PC-3 (cell line): ENCODE measurements at regions not wholly inside any gene's neighbourhood (a gene's known extent, or its start where the extent isn't known, plus 50 kb on each side); places are given as distances from the start of the nearest gene placed in this dataset.
A peak's percentile ranks its signal among the peaks of the same experiment; 100 is the strongest.

Experiments used
- ATAC-seq: fragments of 200-7000 bp; cut with Tn5 transposase; 2 replicates; pipeline ENCODE4 v1.9.1; 2020; ENCODE audit warnings: mild to moderate bottlenecking, moderate library complexity
- BruUV-seq: library from RNA; stranded (reverse); fragments of 400-500 nt; replicated peaks from 2 replicates; lab custom pipeline; 2021; lab: Mats Ljungman, UMichigan
- CTCF ChIA-PET: fragments of 300-600 bp; sonication (Branson Sonifier 250); formaldehyde crosslinking; loops from one replicate; lab custom pipeline; 2022; ENCODE audit warnings: antibody characterized with exemption; lab: Charles Lee
- POLR2A ChIA-PET: fragments of 300-600 bp; sonication (Branson Sonifier 250); formaldehyde crosslinking; loops from one replicate; lab custom pipeline; 2022; ENCODE audit warnings: antibody characterized with exemption; ENCODE audit not compliant: unreplicated experiment; lab: Charles Lee
- DNase-seq: peaks from one replicate; pipeline ENCODE4 v3.0.0-alpha.2; 2015
- H2AFZ ChIP-seq: fragments of 300-600 bp; sonication (generic); 2 replicates; pipeline ENCODE4 v1.6.0; 2016; ENCODE audit warnings: antibody characterized with exemption, low read length
- H3F3A ChIP-seq: fragments of 300-600 bp; sonication (generic); one replicate; pipeline ENCODE4 v1.6.0; 2017; ENCODE audit warnings: antibody characterized with exemption, low read length, control low read depth, mild to moderate bottlenecking; ENCODE audit not compliant: unreplicated experiment
- H3K27ac ChIP-seq: fragments of 300-600 bp; sonication (generic); 2 replicates; pipeline ENCODE4 v1.5.1; 2016; ENCODE audit warnings: mild to moderate bottlenecking, low read length
- H3K27me3 ChIP-seq: fragments of 300-600 bp; sonication (generic); 2 replicates; pipeline ENCODE4 v1.6.1; 2016; ENCODE audit warnings: low read length, mixed read lengths
- H3K36me3 ChIP-seq: fragments of 300-600 bp; sonication (generic); 2 replicates; pipeline ENCODE4 v1.6.1; 2016; ENCODE audit warnings: low read depth, mixed run types, low read length, mixed read lengths
- H3K4me1 ChIP-seq: fragments of 300-600 bp; sonication (generic); 2 replicates; pipeline ENCODE4 v1.5.1; 2016; ENCODE audit warnings: low read length; ENCODE audit not compliant: insufficient read depth
- H3K4me2 ChIP-seq: fragments of 300-600 bp; sonication (generic); 2 replicates; pipeline ENCODE4 v1.6.0; 2016; ENCODE audit warnings: low read length
- H3K4me3 ChIP-seq: fragments of 300-600 bp; sonication (generic); 2 replicates; pipeline ENCODE4 v1.5.1; 2016; ENCODE audit warnings: mild to moderate bottlenecking, low read length, mixed read lengths
- H3K79me2 ChIP-seq: fragments of 300-600 bp; sonication (generic); 2 replicates; pipeline ENCODE4 v1.6.1; 2017; ENCODE audit warnings: low read length, mixed read lengths
- H3K9ac ChIP-seq: fragments of 300-600 bp; sonication (generic); 2 replicates; pipeline ENCODE4 v1.6.0; 2016; ENCODE audit warnings: mild to moderate bottlenecking, low read length
- H3K9me2 ChIP-seq: fragments of 300-600 bp; sonication (generic); replicated peaks from 2 replicates; pipeline ENCODE4 v1.6.1; 2016; ENCODE audit warnings: mixed run types, low read length, mixed read lengths
- H3K9me3 ChIP-seq: fragments of 300-600 bp; sonication (generic); 2 replicates; pipeline ENCODE4 v1.6.1; 2016; ENCODE audit warnings: low read length, mixed read lengths
- H4K20me1 ChIP-seq: fragments of 300-600 bp; sonication (generic); 2 replicates; pipeline ENCODE4 v1.6.1; 2016; ENCODE audit warnings: low read length, mixed read lengths
- CTCF ChIP-seq: fragments of 300-600 bp; sonication (generic); conservative IDR thresholded peaks from 2 replicates; pipeline ENCODE4 v1.5.1; 2017; ENCODE audit warnings: antibody characterized with exemption, low read depth, mild to moderate bottlenecking, low read length
- EZH2 ChIP-seq: fragments of 300-600 bp; sonication (generic); IDR thresholded peaks from one replicate; pipeline ENCODE4 v1.6.1; 2017; ENCODE audit warnings: antibody characterized with exemption, mild to moderate bottlenecking, low read length; ENCODE audit not compliant: unreplicated experiment
- EZH2phosphoT487 ChIP-seq: fragments of 300-600 bp; sonication (generic); IDR thresholded peaks from 2 replicates; pipeline ENCODE4 v1.6.1; 2018; ENCODE audit warnings: mild to moderate bottlenecking, antibody characterized with exemption, low read length, borderline replicate concordance
- intact Hi-C: fragments of 100-400 bp; cut with micrococcal nuclease; formaldehyde crosslinking; loops from 2 replicates; pipeline ENCODE4 v1.9.0; 2023

DNA sequence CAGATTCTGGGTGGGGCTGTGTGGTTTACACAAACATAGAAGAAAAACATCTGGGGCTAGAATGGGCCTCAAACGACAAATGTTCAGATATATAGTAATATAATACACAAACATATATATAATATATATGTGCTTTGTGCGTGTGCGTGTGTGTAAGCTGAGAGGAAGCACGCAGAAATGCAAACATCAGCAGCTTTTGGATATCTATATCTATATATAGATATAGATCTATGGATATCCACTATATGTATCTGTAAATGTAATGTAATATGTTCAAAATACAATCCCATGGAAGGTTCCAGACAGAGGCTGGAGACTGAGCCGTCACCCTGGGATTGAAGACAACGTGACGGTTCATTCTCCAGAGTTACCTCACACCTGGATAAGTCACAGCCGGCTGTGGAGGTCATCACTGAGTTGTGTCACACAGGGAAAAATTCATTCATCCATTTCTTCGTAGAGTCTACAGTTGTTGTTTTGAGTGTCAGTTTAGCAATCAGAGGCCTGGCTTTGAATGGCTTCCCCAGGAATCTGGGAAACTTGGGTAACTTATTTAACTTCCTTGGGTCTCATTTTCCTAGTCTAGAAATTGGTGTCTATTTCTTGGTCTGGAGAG lies 123.0 kb upstream of the CPEB4 start:
- Histone ChIP-seq H3K4me3 (no peak overlapping the region), H3K27ac (peak overlapping the region; percentile 79), H3K4me1 (peaks cover 22% of the 10 kb centered on the region), H3K27me3 (no peaks in the 10 kb centered on the region), H3K79me2 (no peaks in the 10 kb centered on the region), H3K9me2 (no peaks in the 10 kb centered on the region), H3K36me3 (no peaks in the 10 kb centered on the region), H3K9me3 (no peaks in the 10 kb centered on the region), H3F3A (peaks cover 4% of the 10 kb centered on the region), H4K20me1 (no peaks in the 10 kb centered on the region), H2AFZ (peak overlapping the region; percentile 71), H3K4me2 (peak overlapping the region; percentile 61), H3K9ac (peak overlapping the region; percentile 28; the same call in 1 of the 2 replicates)
- no TSS peak for BruUV-seq
- ATAC-seq (no peak), DNase-seq (no peak)
- POLR2A ChIA-PET: interaction anchor here (1.5 kb wide), 1 partner anchor 123 kb away, joined by 6 read pairs; the partner anchor contains the start of gene CPEB4
- intact Hi-C loops: loop anchor here (2.0 kb wide), 1 partner anchor 140 kb away; no protein-coding TSS in a partner anchor
- TF ChIP-seq EZH2: no peak
- no peak for TF ChIP-seq CTCF
- no peak for TF ChIP-seq EZH2phosphoT487
- CTCF ChIA-PET: no interaction called here

DNA sequence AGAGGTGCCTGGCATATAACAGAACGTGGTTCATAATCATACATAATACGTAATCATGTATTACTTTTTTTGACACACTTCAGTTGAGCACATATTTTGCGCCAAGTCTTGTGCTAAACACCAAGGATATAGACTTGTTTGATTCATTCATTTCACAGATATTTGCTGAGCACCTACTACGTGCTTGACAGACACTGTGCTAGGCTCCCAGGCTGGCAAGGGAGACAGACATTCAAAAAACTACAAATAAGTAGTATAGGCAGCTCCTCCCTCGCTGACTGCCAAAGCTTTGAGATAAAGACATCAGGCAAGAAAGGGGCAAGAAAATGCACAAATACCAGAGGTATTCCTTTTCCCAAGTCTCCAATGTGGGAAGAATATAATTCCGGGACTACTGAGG lies 122.5 kb upstream of the CPEB4 start:
- intact Hi-C loops: loop anchor here (1.0 to 2.0 kb wide), 5 partner anchors 123 to 204 kb away; partner anchors contain the start of gene CPEB4

More for the DNA sequence above, 122.5 kb upstream of the CPEB4 start:
- Histone ChIP-seq H3K27ac (peak overlapping the region; percentile 77), H3K9ac (peak overlapping the region; percentile 14; the same call in 1 of the 2 replicates), H4K20me1 (no peaks in the 10 kb centered on the region), H3K9me2 (no peaks in the 10 kb centered on the region), H3F3A (peaks cover 4% of the 10 kb centered on the region), H3K36me3 (no peaks in the 10 kb centered on the region), H3K4me2 (no peak overlapping the region), H2AFZ (no peak overlapping the region), H3K79me2 (no peaks in the 10 kb centered on the region), H3K4me3 (no peak overlapping the region), H3K9me3 (no peaks in the 10 kb centered on the region), H3K4me1 (peaks cover 22% of the 10 kb centered on the region), H3K27me3 (no peaks in the 10 kb centered on the region)
- TF ChIP-seq EZH2phosphoT487 (no peak), CTCF (no peak), EZH2 (no peak)
- no TSS peak for BruUV-seq
- ChIA-PET CTCF (no interaction called here), POLR2A (no interaction called here)
- no peak for DNase-seq
- no peak for ATAC-seq
